ENCODE measurements at regions not wholly inside any gene's neighbourhood (a gene's known extent, or its start where the extent isn't known, plus 50 kb on each side); places are given as distances from the start of the nearest gene placed in this dataset.

GRCh38 chr14:39884091-39884490, 451.9 kb upstream of the FBXO33 start:
- Histone ChIP-seq H3K4me3 (no peak overlapping the region), H3K27ac (no peak overlapping the region), H3K9me3 (peaks cover 0 to 23% (median 2%) of the 10 kb centered on the region in 4 donors), H3K27me3 (no peaks in the 10 kb centered on the region), H3K4me1 (no peaks in the 10 kb centered on the region), H3K36me3 (no peaks in the 10 kb centered on the region)
- no peak for TF ChIP-seq POLR2A (IDR thresholded peaks at IDR 0.05)
- TF ChIP-seq, protein P1, sequence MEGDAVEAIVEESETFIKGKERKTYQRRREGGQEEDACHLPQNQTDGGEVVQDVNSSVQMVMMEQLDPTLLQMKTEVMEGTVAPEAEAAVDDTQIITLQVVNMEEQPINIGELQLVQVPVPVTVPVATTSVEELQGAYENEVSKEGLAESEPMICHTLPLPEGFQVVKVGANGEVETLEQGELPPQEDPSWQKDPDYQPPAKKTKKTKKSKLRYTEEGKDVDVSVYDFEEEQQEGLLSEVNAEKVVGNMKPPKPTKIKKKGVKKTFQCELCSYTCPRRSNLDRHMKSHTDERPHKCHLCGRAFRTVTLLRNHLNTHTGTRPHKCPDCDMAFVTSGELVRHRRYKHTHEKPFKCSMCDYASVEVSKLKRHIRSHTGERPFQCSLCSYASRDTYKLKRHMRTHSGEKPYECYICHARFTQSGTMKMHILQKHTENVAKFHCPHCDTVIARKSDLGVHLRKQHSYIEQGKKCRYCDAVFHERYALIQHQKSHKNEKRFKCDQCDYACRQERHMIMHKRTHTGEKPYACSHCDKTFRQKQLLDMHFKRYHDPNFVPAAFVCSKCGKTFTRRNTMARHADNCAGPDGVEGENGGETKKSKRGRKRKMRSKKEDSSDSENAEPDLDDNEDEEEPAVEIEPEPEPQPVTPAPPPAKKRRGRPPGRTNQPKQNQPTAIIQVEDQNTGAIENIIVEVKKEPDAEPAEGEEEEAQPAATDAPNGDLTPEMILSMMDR (IDR thresholded peaks at IDR 0.05): no peak
- no peak for TF ChIP-seq EP300 (IDR thresholded peaks at IDR 0.05)
- DNase-seq (ENCODE audit: low spot score in 2 of 2): no peak

DNA sequence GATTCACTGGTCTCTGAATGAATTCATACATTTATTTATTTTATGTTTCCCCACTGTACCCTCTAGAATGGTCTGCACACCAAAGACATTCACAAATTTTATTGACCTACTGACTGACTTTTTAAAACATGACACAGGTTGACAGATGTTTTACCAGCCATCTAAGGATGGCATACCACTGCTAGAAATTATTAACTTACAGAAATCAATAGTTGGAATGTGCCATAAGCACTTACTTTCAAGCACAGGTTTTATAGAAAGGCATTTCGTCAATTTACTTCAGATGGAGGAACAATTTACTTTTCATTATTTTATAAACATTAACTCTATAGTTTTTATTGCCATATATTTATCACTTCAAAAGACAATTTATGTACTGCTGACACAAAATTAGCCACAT, 448.7 kb upstream of the FBXO33 start:
- TF ChIP-seq, protein P1 (IDR thresholded peaks at IDR 0.05): no peak
- TF ChIP-seq POLR2A (IDR thresholded peaks at IDR 0.05): no peak
- TF ChIP-seq EP300 (IDR thresholded peaks at IDR 0.05): no peak
- H3K27ac ChIP-seq: no peak overlapping the region
- no peak overlapping the region for H3K4me3 ChIP-seq
- no peaks in the 10 kb centered on the region for H3K36me3 ChIP-seq
- H3K4me1 ChIP-seq: peaks cover 0 to 4% (median 0%) of the 10 kb centered on the region in 4 donors
- peaks cover 0 to 1% (median 0%) of the 10 kb centered on the region in 4 donors for H3K9me3 ChIP-seq
- no peaks in the 10 kb centered on the region for H3K27me3 ChIP-seq
- WGBS, 2 donors: 88 to 90% methylated on average over 1 of the region's 1 CpG
- no peak for DNase-seq (ENCODE audit: low spot score in 2 of 2)

DNA sequence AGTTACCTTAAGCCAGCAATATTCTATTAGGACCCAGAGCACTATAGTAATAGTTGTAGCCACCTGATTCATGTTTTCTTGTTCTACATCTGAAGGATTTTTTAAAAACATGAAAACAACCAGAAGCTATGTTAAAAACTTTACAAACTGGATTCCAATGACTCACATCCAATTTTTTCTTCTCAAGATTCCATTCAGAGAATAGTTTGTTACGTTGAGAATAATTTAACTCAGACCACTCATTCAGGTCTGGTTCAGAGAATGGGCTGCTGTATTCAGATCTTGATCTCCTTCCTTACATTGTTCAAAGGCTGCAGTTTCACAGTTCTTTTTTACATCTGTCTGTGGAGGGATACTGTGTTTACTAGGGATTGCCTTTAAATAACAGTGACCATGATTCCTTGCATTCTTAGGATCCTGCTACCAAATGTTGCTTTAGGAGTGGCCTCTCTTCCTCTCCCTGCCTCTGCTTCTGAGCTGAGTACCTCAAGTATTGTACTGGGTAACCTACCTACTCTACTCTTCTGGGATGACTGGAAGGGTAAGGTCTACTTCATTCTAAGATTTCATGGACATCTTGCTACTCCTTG, 448.0 kb upstream of the FBXO33 start:
- Histone ChIP-seq H3K36me3 (no peaks in the 10 kb centered on the region), H3K4me3 (no peak overlapping the region), H3K27me3 (no peaks in the 10 kb centered on the region), H3K4me1 (peaks cover 0 to 4% (median 0%) of the 10 kb centered on the region in 4 donors), H3K9me3 (no peaks in the 10 kb centered on the region), H3K27ac (no peak overlapping the region)
- DNase-seq (ENCODE audit: low spot score in 2 of 2): no peak
- 43 to 53% methylated on average over 1 of the region's 1 CpG for WGBS, 2 donors
- TF ChIP-seq, protein P1 (IDR thresholded peaks at IDR 0.05): no peak
- TF ChIP-seq POLR2A (IDR thresholded peaks at IDR 0.05): no peak
- TF ChIP-seq EP300 (IDR thresholded peaks at IDR 0.05): no peak

DNA sequence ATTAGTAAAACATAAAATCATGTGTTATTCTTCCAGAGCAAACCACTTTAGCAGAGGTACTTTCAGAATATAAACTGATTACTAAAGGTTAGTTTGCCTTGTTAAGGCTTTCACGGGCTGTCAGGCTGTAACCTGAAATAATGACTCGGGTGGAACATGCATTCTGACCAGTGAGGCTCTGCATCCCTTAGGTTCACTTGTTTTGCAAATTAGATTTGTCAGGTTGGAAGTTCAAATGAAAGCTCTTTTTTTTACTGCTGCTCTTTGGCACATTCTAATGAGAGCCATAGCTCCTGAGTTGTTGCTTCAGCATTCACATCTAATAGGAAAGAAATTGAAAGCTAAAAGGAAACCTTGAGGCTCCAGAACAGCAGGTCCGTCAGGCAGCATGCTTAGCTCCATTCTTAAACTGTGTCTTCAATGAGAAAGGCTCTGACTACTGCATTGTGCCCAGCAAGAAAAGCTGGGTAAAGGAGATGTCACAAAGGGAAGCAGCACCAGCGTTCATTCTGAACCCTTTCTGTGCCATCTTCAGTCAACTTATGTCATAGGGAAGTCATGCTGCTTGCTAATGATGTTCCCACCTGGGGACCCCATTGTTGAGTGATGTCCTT, 445.5 kb upstream of the FBXO33 start:
- Histone ChIP-seq H3K36me3 (no peaks in the 10 kb centered on the region), H3K4me1 (peaks cover 0 to 4% (median 0%) of the 10 kb centered on the region in 4 donors), H3K4me3 (no peak overlapping the region), H3K27me3 (no peaks in the 10 kb centered on the region), H3K27ac (no peak overlapping the region), H3K9me3 (no peaks in the 10 kb centered on the region)
- DNase-seq (ENCODE audit: low spot score in 2 of 2): no peak
- TF ChIP-seq POLR2A (IDR thresholded peaks at IDR 0.05) (no peak), EP300 (IDR thresholded peaks at IDR 0.05) (no peak)
- TF ChIP-seq, protein P1 (IDR thresholded peaks at IDR 0.05): no peak
- 43 to 60% methylated on average over 4 of the region's 4 CpGs for WGBS, 2 donors

GRCh38 chr14:39876916-39877315, 444.7 kb upstream of the FBXO33 start:
- Histone ChIP-seq H3K4me3 (no peak overlapping the region), H3K9me3 (no peaks in the 10 kb centered on the region), H3K27me3 (no peaks in the 10 kb centered on the region), H3K36me3 (no peaks in the 10 kb centered on the region), H3K4me1 (peaks cover 0 to 4% (median 0%) of the 10 kb centered on the region in 4 donors), H3K27ac (no peak overlapping the region)
- no peak for TF ChIP-seq POLR2A (IDR thresholded peaks at IDR 0.05)
- no peak for DNase-seq (ENCODE audit: low spot score in 2 of 2)
- 88 to 91% methylated on average over 1 of the region's 1 CpG for WGBS, 2 donors
